Fibroblast of skin of left biceps (primary cell): ENCODE measurements at regions not wholly inside any gene's neighbourhood (a gene's known extent, or its start where the extent isn't known, plus 50 kb on each side); places are given as distances from the start of the nearest gene placed in this dataset.

ENCODE experiments used
- DNase-seq, 2 experiments: peaks; one replicate each; pipeline ENCODE4 v3.0.0-alpha.2; 2013; ENCODE audit warnings: low read depth in 2 of 2

DNA sequence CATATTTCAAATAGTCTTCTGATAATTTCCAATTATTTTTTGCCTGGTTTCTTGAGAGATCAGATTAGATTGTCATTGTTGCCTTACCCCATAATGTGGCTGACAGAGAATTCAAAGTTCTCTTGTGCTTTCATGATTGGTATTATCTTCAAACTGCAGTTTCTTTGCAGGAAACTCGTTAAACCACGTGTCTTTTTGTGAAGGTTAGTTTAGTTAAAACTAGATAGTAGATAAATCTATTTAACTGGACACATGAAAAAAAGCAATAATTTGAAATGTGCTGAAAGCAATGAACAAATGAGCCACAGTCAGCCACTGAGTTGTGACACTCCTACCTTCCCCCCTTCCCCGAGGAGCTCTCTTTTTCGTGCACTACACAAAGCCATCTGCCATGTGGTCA lies 327.5 kb upstream of the UMPS start:
- DNase-seq = no peak

DNA sequence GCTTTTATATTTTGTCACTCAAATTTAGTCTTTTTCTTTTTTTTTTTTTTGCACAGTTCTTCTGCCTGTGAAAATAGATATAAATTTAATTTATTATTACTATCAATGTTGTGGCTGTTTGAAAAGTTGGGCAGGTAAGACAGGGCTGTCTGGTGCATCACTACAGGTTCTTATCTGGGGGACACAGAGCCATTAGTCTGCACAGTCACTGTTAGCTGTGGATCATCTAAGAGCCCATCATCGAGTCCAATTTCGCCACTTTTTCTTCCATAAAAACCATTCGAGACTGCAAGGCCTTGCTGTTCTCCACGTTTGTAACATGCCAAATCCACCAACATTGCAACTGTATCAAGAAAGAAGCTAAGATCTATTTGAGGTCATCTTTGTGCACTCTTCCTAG lies 325.6 kb upstream of the UMPS start:
- DNase-seq = no peak

DNA sequence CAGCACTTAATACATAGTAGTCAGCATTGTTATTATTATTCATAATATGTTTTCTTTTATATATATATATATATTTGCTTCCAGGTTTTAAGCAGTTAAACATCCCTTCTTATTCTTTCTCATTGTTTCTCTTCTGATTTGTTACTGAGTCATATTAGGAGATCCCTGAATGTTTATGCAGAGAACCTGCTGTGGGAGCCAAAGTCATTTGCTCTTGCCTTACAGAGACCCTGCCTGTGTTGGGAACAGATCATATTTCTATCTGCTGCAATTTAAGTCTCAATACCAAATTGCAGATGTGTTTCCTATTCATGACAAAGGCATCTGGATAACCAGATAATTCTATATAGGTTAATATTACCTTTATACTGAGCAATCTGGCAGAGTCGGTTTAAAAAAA lies 323.0 kb upstream of the UMPS start:
- DNase-seq = peak in 1 of 2 experiments; percentile 2

DNA sequence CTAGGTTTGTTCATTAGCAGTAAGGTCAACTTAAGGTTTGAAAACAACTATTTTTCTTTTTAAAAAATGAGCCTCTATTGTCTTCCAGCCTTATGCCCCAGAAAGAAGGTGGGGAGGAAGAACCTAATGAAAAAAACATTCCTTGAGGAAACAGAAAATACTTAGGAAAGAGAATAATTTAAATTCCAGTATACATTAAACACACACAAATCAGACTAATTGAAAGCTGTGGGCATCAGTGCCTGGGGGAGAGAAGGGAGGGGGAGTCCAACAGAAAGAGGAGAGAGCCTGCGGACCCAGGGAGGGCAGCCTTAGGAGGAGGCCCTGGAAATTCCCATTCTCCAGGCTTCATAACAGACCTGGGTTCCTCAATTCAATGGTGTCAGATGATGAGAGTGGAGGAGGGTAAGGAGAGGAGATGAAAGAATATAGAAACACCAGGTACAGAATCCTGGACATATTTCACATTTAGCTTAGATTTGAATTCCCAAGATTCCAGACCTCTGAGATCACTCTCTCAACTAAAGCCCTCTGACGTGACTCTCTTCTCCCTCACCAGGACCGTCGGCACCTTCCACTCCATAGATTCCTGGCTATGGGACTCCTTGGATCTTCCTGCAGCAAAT lies 320.5 kb upstream of the UMPS start:
- DNase-seq = peak in 1 of 2 experiments; percentile 12

DNA sequence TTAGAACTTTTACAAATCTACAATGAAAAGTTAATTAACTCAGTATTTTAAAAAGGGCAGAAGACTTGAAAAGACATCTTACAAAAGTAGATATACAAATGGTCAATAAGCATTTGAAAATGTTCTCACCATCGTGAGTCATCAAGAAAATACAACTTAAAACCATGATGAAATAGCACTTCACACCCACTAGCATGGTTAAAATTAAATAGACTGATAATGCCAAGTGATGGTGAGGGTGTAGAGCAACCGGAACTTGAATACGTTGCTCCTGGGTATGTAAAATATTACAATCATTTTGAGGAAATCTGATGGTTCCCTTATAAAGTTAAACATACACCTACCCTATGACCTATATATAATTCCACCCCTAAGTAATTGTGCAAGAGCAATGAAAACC lies 319.8 kb upstream of the UMPS start:
- no peak for DNase-seq

DNA sequence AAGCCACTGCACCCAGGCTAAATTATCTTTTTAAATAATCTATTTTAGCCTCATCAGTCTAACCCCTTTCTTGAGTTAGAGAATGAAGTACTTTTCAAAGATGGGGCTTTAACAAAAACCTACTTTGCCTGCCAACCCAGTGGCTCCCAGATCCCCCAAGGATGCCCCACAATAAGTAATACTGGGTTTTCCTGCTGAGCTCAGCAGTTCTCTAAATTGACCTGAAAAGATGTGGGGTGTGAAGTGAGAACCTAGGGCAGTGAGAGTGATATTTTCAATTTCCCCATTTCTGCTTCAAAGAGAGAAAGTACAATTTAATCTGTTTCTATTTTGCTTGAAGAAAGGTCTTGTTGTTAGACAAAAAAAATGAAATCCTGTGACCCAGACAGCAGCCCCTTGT lies 318.5 kb upstream of the UMPS start:
- no peak for DNase-seq

DNA sequence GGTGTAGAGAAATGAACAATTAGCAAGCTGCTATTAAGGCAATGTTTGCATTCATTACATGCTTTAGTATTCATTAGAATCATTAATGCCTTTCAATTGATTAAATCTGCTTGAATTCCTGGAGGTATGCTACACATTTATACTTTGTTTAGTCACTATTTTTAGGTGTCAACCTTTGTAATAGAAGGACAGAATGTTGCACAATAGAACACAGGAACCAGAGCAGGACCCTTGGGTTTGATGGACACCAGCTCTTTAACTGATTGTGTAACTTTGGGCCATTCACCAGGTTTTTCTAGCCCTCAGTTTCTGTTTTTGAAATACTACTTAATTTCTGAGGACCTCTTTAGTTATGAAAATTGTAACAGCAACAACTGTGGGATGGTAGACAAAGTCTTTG lies 317.6 kb upstream of the UMPS start:
- DNase-seq = no peak

DNA sequence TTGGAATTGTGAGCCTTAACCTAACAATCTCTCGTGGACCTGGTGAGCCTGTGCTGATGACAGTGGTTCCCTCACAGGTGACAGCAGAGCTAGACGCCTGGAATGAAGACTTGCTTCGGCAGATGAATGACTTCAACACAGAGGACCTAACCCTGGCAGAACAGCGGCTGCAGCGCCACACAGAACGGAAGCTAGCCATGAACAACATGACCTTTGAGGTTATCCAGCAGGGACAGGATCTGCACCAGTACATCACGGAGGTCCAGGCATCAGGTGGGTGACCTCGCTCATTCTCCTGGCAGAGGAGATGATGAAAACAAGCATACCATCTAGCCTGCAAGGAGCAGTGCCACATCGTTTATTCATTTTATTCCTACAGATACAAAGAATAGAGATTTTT lies 316.9 kb upstream of the UMPS start:
- no peak for DNase-seq

DNA sequence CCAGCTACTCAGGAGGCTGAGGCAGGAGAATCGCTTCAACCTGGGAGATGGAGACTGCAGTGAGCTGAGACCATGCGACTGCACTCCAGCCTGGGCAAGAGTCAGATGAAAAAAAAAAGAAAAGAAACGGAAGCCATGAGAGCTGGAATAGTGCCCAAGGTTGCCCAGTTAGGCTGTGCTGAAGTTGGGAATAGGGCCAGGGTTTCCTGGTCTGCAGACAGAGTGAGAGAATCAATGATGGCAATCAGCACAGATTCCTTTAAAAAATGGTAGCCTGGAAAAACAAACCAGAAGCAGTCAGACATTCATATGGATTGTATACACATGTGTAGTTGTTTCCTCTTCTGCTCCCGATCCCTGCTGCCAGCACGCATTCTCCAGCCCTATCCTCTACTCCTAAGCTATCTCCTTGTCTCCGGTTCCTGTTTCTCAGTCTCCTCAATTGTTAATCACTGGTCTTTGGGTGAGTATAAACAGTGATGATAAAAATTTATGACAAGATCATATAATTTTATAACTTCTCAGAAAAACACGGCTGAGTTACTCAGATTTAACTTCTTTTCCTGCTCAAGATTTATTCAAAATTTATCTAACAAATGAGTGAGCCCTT lies 316.2 kb upstream of the UMPS start:
- DNase-seq = no peak

DNA sequence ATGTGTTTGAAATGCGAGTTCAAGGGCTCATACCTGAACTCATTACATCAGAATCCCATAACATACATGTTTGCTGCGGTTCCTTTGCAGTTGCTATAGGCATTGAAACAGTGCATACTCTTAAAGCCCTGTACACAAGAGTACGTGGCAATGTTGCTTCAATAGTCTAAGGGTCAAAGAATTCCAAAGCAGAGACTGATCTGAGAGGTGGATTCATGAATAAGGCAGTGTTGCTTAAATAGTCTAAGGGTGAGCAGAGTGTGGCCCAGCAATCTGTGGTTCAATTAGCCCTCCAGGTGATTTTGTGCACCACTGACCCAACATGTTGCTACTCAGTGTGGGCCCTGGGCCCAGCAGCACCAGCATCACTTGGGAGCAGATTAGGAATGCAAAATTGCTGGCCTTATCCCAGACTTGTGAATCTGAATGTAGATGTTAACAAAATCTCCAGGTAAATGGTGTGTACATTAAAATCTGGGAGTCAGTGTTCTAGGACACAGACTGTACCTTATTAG lies 314.7 kb upstream of the UMPS start:
- DNase-seq = no peak

DNA sequence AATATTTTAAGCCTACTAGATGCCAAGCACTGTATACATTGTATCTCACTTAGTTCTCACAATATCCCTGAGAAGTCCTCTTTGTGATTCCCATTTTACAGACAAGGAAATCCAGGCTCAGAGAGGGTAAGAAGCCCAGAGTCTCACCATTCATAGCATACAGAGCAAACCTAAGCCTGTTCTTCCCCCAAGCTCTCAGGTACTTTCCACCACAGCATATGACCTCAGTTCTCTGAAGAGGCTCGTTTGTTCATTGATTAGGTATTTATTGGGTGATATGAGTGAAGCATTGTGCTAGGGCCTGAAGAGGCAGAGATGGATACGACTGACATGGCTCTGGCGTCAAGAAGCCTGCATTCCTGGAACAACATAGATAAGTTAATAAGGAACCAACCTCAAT lies 310.9 kb upstream of the UMPS start:
- DNase-seq = no peak

DNA sequence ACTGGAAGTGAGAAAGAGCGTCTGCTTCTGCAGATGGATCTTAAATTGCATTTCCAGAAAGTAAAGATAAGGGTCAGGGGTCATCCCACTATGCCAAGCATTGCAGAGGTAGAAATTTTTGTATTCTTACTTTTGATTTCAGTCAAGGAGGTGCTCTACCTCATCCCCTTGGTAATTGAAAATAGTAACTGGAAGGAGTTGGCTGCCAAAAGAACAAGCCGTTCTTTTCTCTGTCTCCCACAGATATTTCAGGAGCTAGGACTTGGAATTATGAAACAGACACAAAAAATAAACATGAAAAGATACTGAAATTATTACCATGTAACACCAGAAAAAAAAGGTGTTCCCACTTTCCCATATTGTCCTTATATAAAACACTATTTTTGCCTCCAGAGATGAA lies 309.9 kb upstream of the UMPS start:
- DNase-seq = no peak

DNA sequence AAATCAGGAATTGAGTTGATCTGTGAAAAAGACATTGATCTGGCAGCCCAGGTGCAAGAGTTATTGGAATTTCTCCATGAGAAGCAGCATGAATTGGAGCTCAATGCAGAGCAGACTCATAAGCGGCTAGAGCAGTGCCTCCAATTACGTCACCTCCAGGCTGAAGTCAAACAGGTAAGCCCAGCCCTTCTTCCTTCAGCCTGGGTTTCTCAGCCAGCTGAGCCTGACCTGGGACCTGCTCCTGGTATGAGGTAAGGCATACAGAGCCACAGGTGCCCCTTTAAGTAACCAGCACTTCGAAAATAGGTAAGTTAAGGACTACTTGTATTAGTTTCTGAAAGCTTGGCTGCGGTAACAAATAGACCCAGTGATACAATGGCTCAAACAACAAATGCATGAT lies 307.4 kb upstream of the UMPS start:
- no peak for DNase-seq

DNA sequence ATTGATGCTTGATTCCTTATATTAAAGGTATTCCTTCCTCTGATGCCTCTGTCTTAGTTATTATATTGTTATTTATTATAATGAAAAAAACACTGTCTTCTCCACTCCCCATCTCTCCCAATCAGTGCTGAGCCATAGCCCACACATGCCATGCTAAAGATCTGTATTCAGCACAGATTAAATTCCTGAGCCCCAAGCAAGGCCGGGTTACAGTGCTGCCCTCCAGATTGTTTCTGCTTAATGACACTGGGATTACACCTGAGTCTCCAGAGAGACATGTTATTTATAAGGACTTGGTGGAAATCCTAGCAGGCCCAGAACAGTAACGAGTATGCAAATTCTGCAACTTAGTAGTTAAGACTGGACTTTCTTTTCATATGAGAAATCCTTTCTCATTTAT lies 305.9 kb upstream of the UMPS start:
- DNase-seq = no peak

DNA sequence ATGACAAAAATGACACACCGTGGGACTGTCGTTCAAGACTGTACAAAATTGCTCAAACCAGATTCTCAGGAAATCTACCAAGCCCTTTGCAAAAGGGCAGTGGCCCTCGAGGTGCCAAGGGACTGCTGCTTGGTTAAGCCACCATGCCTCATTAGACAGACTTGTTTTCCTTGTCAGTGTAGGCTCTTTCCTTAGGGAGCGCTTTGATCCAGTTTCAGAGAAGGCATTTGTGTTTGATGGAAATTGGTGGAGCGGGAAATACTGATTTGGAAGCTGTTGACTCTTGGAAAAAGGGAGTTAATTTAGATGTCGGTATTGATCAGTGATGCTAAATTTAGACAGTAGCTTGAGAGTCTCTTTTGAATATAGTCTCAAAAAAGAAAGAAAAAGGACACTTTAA lies 304.3 kb upstream of the UMPS start:
- no peak for DNase-seq

DNA sequence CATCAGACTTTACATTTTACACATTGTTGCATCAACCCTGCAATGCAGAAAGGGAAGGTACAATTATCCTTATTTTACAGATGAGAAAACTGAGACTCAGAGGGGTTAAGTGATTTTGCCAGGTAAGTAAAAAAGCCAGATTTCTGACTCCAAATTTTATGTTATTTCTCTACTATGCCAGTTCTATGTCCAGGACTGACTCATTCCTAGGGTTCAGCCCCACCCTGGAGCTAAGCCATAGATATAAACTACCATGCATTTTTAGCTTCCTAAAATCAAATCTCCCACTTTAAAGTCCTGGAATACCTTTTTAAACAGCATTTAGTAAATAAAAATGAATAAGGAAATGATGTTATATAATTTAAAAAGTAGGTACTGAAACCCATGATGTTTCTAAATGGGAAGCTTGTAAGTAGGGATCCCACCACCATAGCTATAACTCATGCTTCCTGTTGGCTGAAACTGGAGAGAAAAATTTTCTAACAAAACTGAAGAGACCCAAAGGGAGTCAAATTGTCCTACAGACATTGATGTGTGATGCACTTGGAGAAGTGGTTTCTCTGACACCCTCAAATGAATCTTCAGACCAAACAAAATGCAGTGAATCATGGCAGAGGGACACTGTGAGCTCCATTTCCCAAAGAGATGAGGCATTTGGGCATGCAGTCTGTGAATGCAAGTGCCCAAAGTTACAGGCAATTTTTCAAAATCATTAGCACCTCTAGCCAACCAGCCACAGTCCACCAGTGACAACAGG lies 301.7 kb upstream of the UMPS start:
- DNase-seq = no peak

DNA sequence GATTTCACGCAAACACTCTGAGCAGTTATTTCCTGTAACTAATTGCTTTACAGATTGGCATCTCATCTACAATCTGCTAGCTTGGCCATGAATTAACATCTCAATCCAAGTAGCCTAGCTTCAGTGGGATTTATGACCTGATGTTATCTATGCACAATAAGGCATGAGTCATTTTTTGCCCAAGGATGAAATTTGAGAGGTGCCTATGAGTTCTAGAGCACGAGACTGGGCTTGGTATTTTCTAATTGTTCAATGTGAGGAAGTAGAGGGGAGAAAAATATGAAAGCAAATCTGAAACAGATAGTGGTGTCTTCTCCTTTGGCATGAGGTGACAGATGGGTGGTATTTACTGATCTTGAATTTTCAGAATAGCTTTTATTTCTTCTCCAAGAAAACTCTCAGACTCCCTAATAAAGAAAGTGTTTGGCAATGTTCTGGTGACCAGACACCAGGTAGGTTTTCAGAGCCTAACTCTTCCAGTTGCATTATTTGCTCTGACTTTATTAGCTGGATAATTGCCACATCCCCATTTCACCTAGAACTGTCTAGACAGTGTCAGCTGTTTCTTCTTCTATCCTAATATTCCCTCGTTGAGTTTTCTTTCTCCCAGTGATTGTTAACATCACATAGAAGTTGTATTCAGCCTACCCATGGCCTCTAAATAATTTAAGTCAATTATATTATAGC lies 301.0 kb upstream of the UMPS start:
- DNase-seq = peak in 1 of 2 experiments; percentile 22

DNA sequence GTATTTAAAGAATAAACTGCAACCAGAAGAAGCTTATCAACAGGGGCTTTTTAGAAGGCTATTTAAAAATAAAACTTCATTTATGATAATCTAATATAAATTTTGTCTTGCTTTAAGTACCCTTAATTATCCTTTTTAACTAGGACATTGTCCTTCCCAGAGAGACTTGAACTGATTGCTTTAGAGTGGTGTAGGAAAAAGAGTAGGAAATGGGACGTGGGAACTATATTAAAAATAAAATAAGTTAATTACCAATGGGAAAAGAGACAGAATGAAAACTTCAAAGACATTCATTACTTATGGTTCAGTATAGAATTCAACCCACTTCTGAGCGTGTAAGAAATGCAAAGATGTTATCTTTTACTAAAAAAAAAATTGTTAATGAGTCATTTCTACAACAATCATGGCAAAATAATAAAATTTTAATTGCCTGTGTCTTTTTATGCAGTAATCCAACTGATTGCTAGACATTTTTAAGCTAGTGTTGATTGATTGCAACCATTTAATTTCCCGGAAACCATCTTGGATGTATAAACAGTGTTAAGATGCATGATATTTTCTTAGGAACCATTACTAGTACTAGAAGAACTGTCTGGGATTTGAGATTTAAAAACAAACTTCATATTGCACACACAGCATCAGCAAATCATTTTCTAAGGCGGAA lies 298.8 kb upstream of the UMPS start:
- DNase-seq = no peak

DNA sequence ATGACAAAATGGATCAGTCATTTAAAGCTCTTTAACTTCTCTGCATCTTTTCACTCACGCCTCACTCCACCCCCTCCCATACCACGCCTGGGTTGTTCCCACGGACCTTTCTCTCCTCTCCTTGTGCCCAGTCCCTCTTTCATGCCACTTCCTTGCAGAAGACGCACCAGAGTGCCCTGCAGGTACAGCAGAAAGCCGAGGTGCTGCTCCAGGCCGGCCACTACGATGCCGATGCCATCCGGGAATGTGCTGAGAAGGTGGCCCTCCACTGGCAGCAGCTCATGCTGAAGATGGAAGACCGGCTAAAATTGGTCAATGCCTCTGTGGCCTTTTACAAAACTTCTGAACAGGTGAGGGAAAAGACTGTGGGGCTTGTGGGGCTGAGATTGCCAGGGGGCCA lies 296.1 kb upstream of the UMPS start:
- no peak for DNase-seq

DNA sequence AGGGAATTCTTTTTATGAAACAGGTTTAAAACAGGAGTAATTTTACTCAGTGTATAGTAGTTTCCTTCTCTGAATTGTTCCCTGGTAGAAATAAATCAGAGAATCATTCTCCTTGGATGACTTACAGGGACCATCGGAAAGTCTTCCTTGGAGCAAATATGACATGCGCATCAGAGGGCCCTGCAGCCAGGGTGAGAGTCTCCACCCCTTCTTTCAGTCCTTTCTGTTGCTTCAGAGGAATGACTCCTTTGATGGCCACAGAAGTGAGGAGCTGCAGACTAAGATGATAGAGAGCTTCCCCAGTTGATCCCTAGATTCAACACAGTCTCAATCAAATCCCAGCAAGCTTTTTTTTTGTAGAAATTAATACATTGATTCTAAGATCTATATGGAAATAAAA lies 294.8 kb upstream of the UMPS start:
- no peak for DNase-seq

DNA sequence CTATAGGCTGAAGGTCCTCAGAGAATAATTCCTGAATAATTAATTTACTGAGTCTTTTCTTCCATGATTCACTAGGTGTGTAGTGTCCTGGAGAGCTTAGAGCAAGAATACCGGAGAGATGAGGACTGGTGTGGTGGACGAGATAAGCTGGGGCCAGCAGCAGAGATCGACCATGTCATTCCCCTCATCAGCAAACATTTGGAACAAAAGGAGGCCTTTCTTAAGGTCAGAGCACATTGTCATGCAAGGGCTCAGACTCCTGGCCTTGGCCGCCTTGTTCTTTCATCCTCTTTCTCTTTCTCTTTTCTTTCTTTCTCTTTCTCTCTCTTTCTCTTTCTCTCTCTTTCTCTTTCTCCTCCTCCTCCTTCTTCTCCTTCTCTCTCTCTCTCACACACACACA lies 291.4 kb upstream of the UMPS start:
- no peak for DNase-seq

DNA sequence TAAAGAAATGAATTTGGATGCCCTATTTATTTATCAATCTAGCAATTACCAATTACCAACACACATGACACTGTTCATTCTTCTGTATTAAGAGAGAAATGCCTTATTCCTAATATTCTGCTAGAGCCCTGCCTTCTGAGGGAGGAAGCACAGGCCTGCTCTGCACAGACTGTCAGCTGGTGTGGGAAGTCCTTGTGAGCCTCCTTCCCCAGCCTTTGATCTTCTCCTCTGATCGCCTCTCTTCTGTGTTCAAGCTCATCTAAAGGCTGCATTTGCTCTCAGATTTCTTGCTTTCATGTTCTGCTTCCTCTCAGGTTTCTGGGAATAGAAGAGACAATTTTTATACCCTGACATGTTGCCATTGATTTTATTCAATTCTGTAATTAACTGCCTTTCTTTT lies 290.6 kb upstream of the UMPS start:
- DNase-seq = no peak
